ENCODE measurements at regions not wholly inside any gene's neighbourhood (a gene's known extent, or its start where the extent isn't known, plus 50 kb on each side); places are given as distances from the start of the nearest gene placed in this dataset.

DNA sequence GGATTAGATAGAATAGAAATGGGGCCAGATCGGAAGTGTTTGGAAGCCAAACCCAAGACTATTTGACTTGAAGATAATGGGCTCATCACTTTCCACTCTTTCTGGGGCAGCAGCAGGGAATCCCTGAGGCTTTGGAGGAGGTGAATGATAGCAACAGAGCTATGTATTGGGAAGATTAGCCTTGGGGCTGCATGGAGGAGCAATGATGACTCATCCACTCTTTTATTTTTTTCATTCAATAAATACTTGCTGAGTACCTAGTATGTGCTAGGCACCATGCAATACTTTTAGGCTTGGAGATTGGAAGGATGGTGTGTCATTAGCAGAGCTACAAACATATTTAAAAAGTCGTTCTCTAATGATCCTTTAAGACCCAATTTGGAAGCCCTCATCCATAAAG is 166.9 kb upstream of the FOXD3 start:
- TF ChIP-seq CTCF (conservative IDR thresholded peaks at IDR 0.05; ENCODE audit: low read length): no peak
- TF ChIP-seq EZH2phosphoT487 (IDR thresholded peaks at IDR 0.05; ENCODE audit: borderline replicate concordance): no peak
